ENCODE measurements at regions not wholly inside any gene's neighbourhood (a gene's known extent, or its start where the extent isn't known, plus 50 kb on each side); places are given as distances from the start of the nearest gene placed in this dataset.

- TF ChIP-seq HMG20B (CRISPR knock-in tag; conservative IDR thresholded peaks at IDR 0.05), result no peak
- DNase-seq (ENCODE audit: low spot score) (no peak), FAIRE-seq (no peak), ATAC-seq (no peak)
- WGBS (ENCODE audit: low lambda C conversion rate), result 53% methylated on average over 5 of the region's 5 CpGs
- no peak overlapping the region for H3K27ac ChIP-seq (ENCODE audit: extremely low read length, insufficient read depth, low read length)
- H3K4me1 ChIP-seq (ENCODE audit: insufficient read depth, low read length), result no peaks in the 10 kb centered on the region
- H3K4me3 ChIP-seq (replicated peaks in 1 of 3; ENCODE audit: insufficient read depth in 1 of 3, low read depth in 2 of 3, low read length in 3 of 3), result no peak overlapping the region
- no peak overlapping the region for H2AFZ ChIP-seq (ENCODE audit: low read length)
- H3K9ac ChIP-seq (ENCODE audit: insufficient read depth, low read depth, low read length), result no peak overlapping the region
- intact Hi-C loops (cut with micrococcal nuclease; ENCODE audit: unreplicated experiment), result no loop called here
- H3K9me3 ChIP-seq (ENCODE audit: low read length), result no peaks in the 10 kb centered on the region
- H3K27me3 ChIP-seq (ENCODE audit: control insufficient read depth in 1 of 2, insufficient read depth in 2 of 2, low read length in 2 of 2), result no peaks in the 10 kb centered on the region; a peak in 1 of 5 replicates
- no peaks in the 10 kb centered on the region for H3K36me3 ChIP-seq (replicated peaks in 1 of 2; ENCODE audit: control insufficient read depth in 1 of 2, insufficient read depth in 2 of 2, low read length in 2 of 2)
- H3K79me2 ChIP-seq (ENCODE audit: insufficient read depth, low read length), result no peaks in the 10 kb centered on the region
- CTCF ChIA-PET (ENCODE audit: low intra/inter-chr PET ratio, low total read pairs), result no interaction called here
- POLR2A ChIA-PET, result no interaction called here
- in situ Hi-C loops (cut with HindIII; ENCODE audit: extremely low pct_ligation_motif_present, low pct_unique_long_range_greater_than_20kb), result no loop called here
- BruUV-seq (replicated peaks), result no TSS peak
- H3K4me2 ChIP-seq (ENCODE audit: low read depth, low read length), result no peak overlapping the region
- no peaks in the 10 kb centered on the region for H4K20me1 ChIP-seq (ENCODE audit: insufficient read depth, low read length)
Measured at GRCh38 chr14:97416550-97416949, 619.4 kb downstream of the VRK1 start.

DNA sequence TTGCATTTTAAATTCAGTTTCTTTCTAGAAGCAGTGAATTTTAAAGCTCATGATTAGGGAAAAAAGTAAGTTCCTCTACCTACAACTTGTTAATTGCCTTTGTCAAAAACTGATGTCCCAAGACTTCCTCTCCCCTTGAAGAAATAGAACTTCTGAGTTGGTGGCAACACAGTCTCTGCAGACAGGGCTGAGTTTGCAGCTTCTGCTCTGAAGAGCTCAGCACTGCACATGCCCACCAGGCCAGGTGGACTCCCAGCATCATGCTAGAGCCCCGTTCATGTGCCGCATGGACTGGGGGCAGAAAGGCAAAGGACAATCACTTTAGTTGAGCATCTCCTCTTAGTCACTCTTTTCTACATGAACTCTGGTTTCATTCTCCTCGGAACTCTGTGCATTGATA lies 620.1 kb downstream of the VRK1 start:
- Histone ChIP-seq H3K27me3 (ENCODE audit: control insufficient read depth in 1 of 2, insufficient read depth in 2 of 2, low read length in 2 of 2) (no peaks in the 10 kb centered on the region), H3K36me3 (replicated peaks in 1 of 2; ENCODE audit: control insufficient read depth in 1 of 2, insufficient read depth in 2 of 2, low read length in 2 of 2) (no peaks in the 10 kb centered on the region), H3K9ac (ENCODE audit: insufficient read depth, low read depth, low read length) (no peak overlapping the region), H3K27ac (ENCODE audit: extremely low read length, insufficient read depth, low read length) (no peak overlapping the region), H4K20me1 (ENCODE audit: insufficient read depth, low read length) (no peaks in the 10 kb centered on the region), H2AFZ (ENCODE audit: low read length) (no peak overlapping the region), H3K4me3 (replicated peaks in 1 of 3; ENCODE audit: insufficient read depth in 1 of 3, low read depth in 2 of 3, low read length in 3 of 3) (no peak overlapping the region), H3K4me2 (ENCODE audit: low read depth, low read length) (no peak overlapping the region), H3K79me2 (ENCODE audit: insufficient read depth, low read length) (no peaks in the 10 kb centered on the region), H3K4me1 (ENCODE audit: insufficient read depth, low read length) (no peaks in the 10 kb centered on the region), H3K9me3 (ENCODE audit: low read length) (no peaks in the 10 kb centered on the region)
- no peak for FAIRE-seq
- POLR2A ChIA-PET, result no interaction called here
- in situ Hi-C loops (cut with HindIII; ENCODE audit: extremely low pct_ligation_motif_present, low pct_unique_long_range_greater_than_20kb), result no loop called here
- intact Hi-C loops (cut with micrococcal nuclease; ENCODE audit: unreplicated experiment), result no loop called here
- ATAC-seq, result no peak
- CTCF ChIA-PET (ENCODE audit: low intra/inter-chr PET ratio, low total read pairs), result no interaction called here
- BruUV-seq (replicated peaks), result no TSS peak
- 58% methylated on average over 3 of the region's 3 CpGs for WGBS (ENCODE audit: low lambda C conversion rate)
- no peak for DNase-seq (ENCODE audit: low spot score)
- TF ChIP-seq MEIS1 (CRISPR knock-in tag; IDR thresholded peaks at IDR 0.05; ENCODE audit: borderline replicate concordance) (no peak), PCBP1 (IDR thresholded peaks at IDR 0.05; ENCODE audit: borderline replicate concordance, low read depth, low read length) (no peak), ZBTB7B (CRISPR knock-in tag; IDR thresholded peaks at IDR 0.05) (no peak), RCOR2 (CRISPR knock-in tag; IDR thresholded peaks at IDR 0.05) (no peak), ZBTB1 (CRISPR knock-in tag; IDR thresholded peaks at IDR 0.05; ENCODE audit: borderline replicate concordance) (no peak), NFRKB (IDR thresholded peaks at IDR 0.05) (no peak), JARID2 (CRISPR knock-in tag; IDR thresholded peaks at IDR 0.05; ENCODE audit: insufficient replicate concordance) (no peak), ZNF775 (CRISPR knock-in tag; IDR thresholded peaks at IDR 0.05; ENCODE audit: borderline replicate concordance) (no peak), STAG1 (CRISPR knock-in tag; IDR thresholded peaks at IDR 0.05) (no peak), SIN3B (IDR thresholded peaks at IDR 0.05; ENCODE audit: low read length) (no peak), ZNF260 (CRISPR knock-in tag; IDR thresholded peaks at IDR 0.05; ENCODE audit: borderline replicate concordance, low read depth) (no peak)
- TF ChIP-seq, protein P1, sequence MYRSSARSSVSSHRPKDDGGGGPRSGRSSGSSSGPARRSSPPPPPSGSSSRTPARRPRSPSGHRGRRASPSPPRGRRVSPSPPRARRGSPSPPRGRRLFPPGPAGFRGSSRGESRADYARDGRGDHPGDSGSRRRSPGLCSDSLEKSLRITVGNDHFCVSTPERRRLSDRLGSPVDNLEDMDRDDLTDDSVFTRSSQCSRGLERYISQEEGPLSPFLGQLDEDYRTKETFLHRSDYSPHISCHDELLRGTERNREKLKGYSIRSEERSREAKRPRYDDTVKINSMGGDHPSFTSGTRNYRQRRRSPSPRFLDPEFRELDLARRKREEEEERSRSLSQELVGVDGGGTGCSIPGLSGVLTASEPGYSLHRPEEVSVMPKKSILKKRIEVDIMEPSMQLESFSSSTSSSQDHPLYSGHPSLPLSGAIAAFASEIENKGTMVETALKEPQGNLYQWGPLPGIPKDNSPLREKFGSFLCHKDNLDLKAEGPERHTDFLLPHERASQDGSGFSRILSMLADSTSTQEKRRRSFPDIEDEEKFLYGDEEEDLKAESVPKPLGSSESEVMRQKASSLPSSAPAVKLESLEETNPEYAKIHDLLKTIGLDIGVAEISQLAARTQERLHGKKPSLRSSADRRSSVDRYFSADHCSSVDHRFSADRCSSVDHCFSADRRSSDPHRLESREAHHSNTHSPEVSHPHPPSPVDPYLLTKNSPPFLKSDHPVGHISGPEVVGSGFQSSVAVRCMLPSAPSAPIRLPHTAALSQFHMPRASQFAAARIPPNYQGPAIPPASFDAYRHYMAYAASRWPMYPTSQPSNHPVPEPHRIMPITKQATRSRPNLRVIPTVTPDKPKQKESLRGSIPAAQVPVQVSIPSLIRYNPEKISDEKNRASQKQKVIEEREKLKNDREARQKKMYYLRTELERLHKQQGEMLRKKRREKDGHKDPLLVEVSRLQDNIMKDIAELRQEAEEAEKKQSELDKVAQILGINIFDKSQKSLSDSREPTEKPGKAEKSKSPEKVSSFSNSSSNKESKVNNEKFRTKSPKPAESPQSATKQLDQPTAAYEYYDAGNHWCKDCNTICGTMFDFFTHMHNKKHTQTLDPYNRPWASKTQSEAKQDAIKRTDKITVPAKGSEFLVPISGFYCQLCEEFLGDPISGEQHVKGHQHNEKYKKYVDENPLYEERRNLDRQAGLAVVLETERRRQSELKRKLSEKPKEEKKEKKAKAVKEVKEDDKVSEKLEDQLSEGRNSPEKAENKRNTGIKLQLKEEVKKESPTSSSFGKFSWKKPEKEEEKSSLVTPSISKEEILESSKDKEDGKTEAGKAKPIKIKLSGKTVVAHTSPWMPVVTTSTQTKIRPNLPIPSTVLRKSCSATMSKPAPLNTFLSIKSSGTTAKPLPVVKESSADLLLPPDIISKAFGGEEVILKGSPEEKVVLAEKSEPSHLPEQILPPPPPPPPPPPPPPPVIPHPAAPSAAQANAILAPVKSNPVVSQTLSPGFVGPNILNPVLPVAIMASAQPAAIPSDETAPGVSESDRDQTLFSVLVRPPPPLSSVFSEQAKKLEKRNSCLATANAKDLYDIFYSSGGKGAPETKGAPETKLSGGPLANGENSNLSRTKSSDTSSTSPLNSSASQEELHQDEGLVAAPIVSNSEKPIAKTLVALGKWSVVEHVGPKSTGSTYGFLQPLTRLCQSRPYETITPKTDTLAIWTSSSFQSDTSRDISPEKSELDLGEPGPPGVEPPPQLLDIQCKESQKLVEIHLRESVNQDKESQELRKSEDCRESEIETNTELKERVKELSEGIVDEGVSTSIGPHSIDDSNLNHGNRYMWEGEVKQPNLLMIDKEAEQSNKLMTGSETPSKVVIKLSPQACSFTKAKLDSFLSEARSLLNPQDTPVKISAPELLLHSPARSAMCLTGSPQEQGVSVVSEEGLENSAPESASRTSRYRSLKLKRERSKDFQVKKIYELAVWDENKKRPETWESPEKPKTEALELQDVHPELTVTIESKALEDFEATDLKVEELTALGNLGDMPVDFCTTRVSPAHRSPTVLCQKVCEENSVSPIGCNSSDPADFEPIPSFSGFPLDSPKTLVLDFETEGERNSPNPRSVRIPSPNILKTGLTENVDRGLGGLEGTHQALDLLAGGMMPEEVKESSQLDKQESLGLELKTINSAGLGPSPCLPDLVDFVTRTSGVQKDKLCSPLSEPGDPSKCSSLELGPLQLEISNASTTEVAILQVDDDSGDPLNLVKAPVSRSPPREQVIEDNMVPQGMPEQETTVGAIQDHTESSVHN (CRISPR knock-in tag; IDR thresholded peaks at IDR 0.05), result no peak

Data from HepG2 (cell line).